HG03354 (cell line): ENCODE measurements at regions not wholly inside any gene's neighbourhood (a gene's known extent, or its start where the extent isn't known, plus 50 kb on each side); places are given as distances from the start of the nearest gene placed in this dataset.

Experiments
- ATAC-seq: cut with Tn5 transposase; IDR thresholded peaks from one replicate; pipeline ENCODE4 v1.9.1; 2021; ENCODE audit warnings: mild to moderate bottlenecking; ENCODE audit not compliant: unreplicated experiment, poor library complexity, severe bottlenecking

GRCh38 chr18:47560723-47561715 is 309.6 kb upstream of the SKOR2 start:
- no peak for ATAC-seq

- ATAC-seq, result peak; percentile 97
Observed at GRCh38 chr18:47558110-47558750, 306.8 kb upstream of the SKOR2 start.

GRCh38 chr18:47557160-47557559 is 305.7 kb upstream of the SKOR2 start:
- ATAC-seq, result no peak

GRCh38 chr18:47552783-47553182 is 301.3 kb upstream of the SKOR2 start:
- no peak for ATAC-seq

- no peak for ATAC-seq
Observed at GRCh38 chr18:47550611-47551010, 299.2 kb upstream of the SKOR2 start.

- no peak for ATAC-seq
Observed at GRCh38 chr18:47549021-47549540, 297.6 kb upstream of the SKOR2 start.

GRCh38 chr18:47547539-47548202 is 296.2 kb upstream of the SKOR2 start:
- ATAC-seq, result no peak

- no peak for ATAC-seq
Observed at GRCh38 chr18:47545613-47546012, 294.2 kb upstream of the SKOR2 start.

- no peak for ATAC-seq
Observed at GRCh38 chr18:47543080-47543479, 291.6 kb upstream of the SKOR2 start.

- ATAC-seq, result no peak
Observed at GRCh38 chr18:47542551-47542950, 291.1 kb upstream of the SKOR2 start.

- ATAC-seq, result no peak
Observed at GRCh38 chr18:47531717-47532116, 280.3 kb upstream of the SKOR2 start.

- ATAC-seq, result no peak
Observed at GRCh38 chr18:47530695-47531094, 279.2 kb upstream of the SKOR2 start.

- ATAC-seq, result no peak
Observed at GRCh38 chr18:47528343-47528742, 276.9 kb upstream of the SKOR2 start.

GRCh38 chr18:47526147-47526546 is 274.7 kb upstream of the SKOR2 start:
- no peak for ATAC-seq

GRCh38 chr18:47522359-47522758 is 270.9 kb upstream of the SKOR2 start:
- ATAC-seq, result no peak

GRCh38 chr18:47520263-47520662 is 268.8 kb upstream of the SKOR2 start:
- ATAC-seq, result no peak

- ATAC-seq, result no peak
Observed at GRCh38 chr18:47519706-47520105, 268.2 kb upstream of the SKOR2 start.

- ATAC-seq, result no peak
Observed at GRCh38 chr18:47519277-47519676, 267.8 kb upstream of the SKOR2 start.

GRCh38 chr18:47513614-47514013 is 262.2 kb upstream of the SKOR2 start:
- no peak for ATAC-seq

- no peak for ATAC-seq
Observed at GRCh38 chr18:47512726-47513435, 261.4 kb upstream of the SKOR2 start.
